HG02642 (cell line): ENCODE measurements at regions not wholly inside any gene's neighbourhood (a gene's known extent, or its start where the extent isn't known, plus 50 kb on each side); places are given as distances from the start of the nearest gene placed in this dataset.

Source experiments
- ATAC-seq: cut with Tn5 transposase; IDR thresholded peaks from one replicate; pipeline ENCODE4 v1.9.1; 2021; ENCODE audit warnings: mild to moderate bottlenecking; ENCODE audit not compliant: unreplicated experiment, poor library complexity

GRCh38 chr14:46322076-46322475 lies 329.5 kb downstream of the RPL10L start:
- no peak for ATAC-seq

- no peak for ATAC-seq
Measured at GRCh38 chr14:46306267-46306666, 345.3 kb downstream of the RPL10L start.

GRCh38 chr14:46300765-46301164 lies 350.8 kb downstream of the RPL10L start:
- no peak for ATAC-seq

GRCh38 chr14:46290706-46291105 lies 360.9 kb downstream of the RPL10L start:
- no peak for ATAC-seq

- no peak for ATAC-seq
Measured at GRCh38 chr14:46279776-46280175, 371.8 kb downstream of the RPL10L start.

- ATAC-seq = no peak
Measured at GRCh38 chr14:46279327-46279726, 372.3 kb downstream of the RPL10L start.

GRCh38 chr14:46259536-46259935 lies 392.0 kb downstream of the RPL10L start:
- ATAC-seq = no peak

GRCh38 chr14:46256381-46256780 lies 395.2 kb downstream of the RPL10L start:
- ATAC-seq = no peak

- no peak for ATAC-seq
Measured at GRCh38 chr14:46250113-46250703, 401.4 kb downstream of the RPL10L start.

- no peak for ATAC-seq
Measured at GRCh38 chr14:46248001-46248630, 403.5 kb downstream of the RPL10L start.

- ATAC-seq = no peak
Measured at GRCh38 chr14:46245276-46245675, 406.3 kb downstream of the RPL10L start.

- ATAC-seq = no peak
Measured at GRCh38 chr14:46233786-46234185, 417.8 kb downstream of the RPL10L start.

- no peak for ATAC-seq
Measured at GRCh38 chr14:46230540-46230939, 421.0 kb downstream of the RPL10L start.

- ATAC-seq = no peak
Measured at GRCh38 chr14:46215801-46216200, 435.8 kb downstream of the RPL10L start.

GRCh38 chr14:46198676-46199075 lies 452.9 kb downstream of the RPL10L start:
- ATAC-seq = no peak

- ATAC-seq = no peak
Measured at GRCh38 chr14:46197856-46198255, 453.7 kb downstream of the RPL10L start.
